GM21737 (cell line): ENCODE measurements at regions not wholly inside any gene's neighbourhood (a gene's known extent, or its start where the extent isn't known, plus 50 kb on each side); places are given as distances from the start of the nearest gene placed in this dataset.
A peak's percentile ranks its signal among the peaks of the same experiment; 100 is the strongest.

Experiments
- ATAC-seq: cut with Tn5 transposase; IDR thresholded peaks from one replicate; pipeline ENCODE4 v1.9.1; 2021; ENCODE audit warnings: mild to moderate bottlenecking, moderate library complexity; ENCODE audit not compliant: unreplicated experiment

DNA sequence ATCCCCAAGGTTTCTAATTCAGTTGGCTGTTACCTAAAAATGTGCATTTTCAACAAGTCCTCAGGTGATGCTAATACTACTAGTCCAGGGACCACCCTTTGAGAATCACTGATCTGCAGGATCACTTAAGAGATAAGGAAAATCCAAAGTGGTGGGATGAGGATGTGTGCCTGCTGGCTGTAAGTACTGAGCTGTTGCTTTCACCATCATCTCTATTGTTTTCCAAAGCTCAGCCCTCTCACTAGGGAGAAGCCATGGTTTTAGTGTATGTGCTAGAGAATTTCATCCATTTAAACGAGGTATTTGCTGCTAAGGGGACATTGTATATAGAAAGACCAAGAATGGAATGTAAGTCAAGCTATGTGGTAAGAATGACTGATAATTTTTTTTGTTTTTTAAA is 202.3 kb downstream of the KIF21A start:
- ATAC-seq = no peak

DNA sequence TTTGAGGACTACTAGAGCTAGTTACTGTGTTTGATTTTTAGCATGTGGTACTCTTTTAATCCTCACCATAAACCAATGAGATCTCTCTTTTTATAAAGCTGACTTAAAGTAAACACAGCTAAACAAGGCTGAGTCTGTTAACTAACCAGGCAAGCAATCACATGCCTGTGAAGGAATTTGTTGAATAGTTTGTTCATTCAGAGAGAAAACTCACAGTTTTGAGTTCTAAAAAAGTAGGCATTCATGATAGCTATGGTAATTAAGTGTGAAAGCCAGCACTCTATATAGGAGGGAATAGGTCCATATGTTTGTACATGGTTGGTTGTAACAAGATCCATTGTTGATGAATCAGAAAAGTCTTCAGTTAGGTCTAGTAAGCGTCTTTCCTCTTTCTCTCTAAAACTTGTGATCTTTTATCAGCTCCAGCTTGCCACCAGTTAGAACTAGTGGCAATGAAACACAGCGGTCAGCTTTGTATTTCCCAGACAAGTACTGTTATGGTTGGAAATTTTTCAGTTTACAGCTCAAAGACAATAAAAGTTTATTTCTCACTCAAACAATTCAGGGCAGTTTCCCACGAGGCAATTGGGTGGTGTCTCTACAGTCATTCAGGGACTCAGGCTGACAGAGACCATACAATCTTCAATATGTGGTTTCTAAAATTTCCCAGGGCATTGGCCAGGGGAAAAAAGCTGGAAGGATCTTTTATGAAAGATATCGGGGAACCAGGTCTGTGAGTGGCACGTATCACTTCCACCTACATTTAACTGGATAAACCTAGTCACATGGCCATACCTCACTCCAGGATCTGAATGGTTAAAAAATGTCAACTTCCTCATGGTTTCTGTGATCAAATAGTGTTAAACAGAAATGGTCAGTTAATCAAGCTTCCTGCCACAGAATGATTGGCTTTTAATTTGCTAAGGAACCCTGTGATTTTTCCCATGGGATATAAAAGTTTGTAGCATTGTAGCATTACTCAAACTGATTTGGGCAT is 203.1 kb downstream of the KIF21A start:
- ATAC-seq = no peak

DNA sequence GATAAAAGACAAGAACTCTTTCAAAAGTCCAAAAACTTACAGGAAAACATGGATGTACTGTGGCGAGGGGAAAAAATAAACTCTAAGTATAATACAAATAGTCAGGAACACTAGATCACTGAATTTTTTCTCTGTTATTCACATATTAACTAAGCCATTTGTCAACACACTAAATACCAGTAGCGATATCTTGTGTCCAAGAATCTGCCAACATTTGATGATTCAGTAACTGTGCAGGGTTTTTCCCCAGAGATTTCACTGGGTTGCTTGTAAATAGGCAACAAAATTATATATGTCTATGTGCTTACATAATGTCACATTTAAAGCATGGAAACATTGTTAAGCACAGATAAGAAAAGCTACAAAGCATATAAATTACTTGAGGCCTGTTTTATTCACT is 205.9 kb downstream of the KIF21A start:
- ATAC-seq = no peak

DNA sequence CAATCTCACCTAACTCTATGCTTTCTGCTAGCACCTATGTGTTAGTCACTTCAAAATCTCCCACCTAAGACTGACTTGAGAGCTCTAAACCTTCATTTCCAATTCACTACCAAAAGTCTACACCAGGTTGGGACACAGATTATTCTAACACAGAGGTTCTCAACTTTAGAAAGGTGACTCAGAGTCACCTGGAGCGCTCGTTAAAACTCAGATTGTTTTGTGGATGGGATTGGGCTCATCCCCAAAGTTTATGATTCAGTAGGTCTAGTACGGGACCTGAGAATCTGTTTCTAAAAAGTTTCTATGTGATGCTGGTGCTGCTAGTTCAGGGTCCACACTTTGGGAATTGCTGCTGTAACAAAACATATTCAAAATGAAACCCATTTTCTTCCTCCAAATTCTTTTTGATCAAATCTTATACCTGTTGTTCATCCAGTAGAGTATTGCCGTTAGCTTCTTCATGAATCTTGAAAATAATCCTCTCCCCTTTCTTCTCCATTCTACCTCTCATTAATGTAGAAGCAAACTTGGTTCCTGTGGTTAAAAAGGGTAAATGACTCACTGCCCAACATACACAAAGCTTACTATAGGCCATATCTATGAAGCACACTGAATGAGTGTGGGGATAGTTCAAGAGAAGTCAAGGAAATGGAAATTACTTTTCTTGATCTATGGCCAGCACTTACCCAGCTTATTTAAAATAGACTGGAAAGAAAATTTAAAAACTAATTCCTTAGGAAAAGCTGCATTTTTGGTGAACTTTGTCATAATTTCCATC is 206.7 kb downstream of the KIF21A start:
- no peak for ATAC-seq

DNA sequence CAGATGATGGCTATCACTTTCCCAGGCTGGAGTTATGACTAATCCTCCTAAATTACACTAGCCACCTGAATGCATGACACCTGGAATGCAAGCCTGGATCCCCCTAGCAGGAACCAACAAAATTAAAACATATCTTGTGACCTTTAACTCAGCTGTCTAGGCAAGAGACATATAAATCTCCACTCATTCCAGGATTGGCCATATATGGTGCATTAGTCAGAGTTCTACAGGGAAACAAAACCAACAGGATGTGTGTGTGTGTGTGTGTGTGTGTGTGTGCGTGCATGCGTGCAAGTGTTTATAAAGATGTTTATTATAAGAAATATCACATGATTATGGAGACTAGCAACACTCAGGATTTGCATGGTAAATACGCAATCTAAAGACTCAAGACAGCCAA is 212.8 kb downstream of the KIF21A start:
- ATAC-seq = no peak

DNA sequence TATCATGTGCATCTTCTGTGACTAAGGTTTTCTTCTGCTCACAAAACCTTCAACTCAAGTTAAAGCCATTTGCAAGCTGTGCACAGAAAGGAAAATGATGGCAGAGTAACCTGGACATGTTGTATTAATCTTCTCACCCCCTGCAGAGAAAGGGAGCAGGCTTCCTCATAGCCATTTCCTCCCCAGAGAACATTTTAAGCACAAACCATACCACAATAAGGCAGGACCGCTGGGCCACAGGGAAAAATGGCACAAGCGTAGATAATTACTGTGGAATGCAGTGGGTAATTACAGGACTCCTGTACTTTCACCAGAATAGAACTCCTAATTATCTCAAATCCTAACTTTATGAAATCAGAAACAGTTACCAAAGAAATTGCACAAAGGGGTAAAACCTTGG is 215.7 kb downstream of the KIF21A start:
- ATAC-seq = no peak

DNA sequence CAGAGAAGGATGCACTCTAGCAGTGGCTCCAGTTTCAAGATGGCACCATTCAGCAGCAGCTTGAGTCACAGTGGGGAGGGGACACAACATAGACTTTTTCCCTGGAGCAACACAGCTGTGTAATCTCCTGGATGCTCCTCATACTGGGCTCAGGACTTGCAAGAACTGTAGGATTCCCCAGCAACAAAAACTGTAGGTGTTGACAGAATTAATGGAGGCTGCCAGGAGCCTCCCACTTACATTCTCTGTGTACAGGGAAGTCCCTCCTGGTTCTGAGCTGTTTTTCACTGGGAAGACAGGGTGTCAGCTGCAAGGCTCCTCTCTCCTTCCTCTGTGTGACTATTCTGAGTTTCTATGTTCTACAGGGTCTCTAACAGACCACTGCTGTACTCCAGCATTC is 217.9 kb downstream of the KIF21A start:
- no peak for ATAC-seq

DNA sequence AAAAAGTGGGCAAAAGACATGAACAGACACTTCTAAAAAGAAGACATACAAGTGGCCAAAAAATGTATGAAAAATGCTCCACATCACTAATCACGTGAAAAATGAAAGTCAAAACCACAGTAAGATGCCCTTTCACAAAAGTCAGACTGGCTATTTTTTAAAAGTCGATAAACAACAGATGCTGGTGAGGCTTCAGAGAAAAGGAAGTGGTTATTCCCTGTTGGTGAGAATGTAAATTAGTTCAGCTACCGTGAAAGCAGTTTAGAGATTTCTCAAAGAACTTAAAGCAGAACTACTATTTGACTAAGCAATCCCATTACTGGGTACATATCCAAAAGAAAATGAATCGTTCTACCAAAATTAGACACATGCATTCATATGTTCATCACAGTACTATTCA is 237.0 kb downstream of the KIF21A start:
- peak; percentile 69 for ATAC-seq

DNA sequence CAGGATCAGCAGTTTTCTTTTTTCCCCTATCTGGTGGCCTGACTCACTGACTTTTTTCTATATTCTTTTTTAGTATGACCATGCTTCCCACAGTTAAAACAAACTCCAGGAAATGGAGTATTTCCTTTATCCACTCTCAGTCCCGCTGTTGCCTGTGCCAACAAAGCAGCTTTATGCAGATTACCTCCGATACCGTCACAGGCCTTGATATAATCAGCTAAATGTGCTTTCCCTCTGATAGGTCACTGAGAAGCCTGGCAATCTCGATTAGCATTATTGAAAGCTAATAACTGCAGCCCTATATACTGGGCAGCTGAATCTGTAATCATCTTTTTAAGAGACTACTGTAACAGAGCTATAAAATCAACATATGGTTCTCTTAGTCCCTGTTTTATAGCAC is 243.6 kb downstream of the KIF21A start:
- no peak for ATAC-seq

DNA sequence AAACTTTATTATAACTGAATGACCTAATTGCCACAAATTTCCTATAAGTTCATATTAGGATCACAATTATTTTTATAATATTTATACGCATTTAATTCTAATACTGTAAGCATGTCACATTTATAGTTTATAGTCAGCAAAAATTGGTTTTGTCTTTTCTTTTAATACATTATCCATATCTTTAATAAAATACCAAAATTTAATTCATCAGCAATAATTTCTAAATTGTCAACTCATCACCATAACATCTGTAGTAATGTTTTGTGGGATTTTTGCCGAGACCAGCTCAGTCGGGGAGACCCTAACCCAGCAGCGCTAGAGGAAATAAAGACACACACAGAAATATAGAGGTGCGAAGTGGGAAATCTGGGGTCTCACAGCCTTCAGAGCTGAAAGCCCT is 254.2 kb downstream of the KIF21A start:
- no peak for ATAC-seq

DNA sequence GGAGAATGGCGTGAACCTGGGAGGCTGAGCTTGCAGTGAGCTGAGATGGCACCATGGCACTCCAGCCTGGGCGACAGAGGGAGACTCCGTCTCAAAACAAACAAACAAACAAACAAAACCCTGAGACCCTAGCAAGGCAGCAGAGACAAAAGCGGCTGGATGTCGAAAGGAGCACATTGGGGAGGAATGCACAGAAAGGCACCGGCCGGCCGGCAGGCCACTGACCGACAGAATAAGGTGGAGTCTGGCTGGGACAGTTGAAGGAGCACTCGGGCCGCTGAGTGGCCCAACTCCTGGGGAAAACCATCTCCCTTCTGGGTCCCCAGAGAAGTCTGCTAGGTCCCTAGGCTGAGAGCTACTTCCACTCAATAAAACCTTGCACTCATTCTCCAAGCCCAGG is 256.2 kb downstream of the KIF21A start:
- ATAC-seq = no peak

DNA sequence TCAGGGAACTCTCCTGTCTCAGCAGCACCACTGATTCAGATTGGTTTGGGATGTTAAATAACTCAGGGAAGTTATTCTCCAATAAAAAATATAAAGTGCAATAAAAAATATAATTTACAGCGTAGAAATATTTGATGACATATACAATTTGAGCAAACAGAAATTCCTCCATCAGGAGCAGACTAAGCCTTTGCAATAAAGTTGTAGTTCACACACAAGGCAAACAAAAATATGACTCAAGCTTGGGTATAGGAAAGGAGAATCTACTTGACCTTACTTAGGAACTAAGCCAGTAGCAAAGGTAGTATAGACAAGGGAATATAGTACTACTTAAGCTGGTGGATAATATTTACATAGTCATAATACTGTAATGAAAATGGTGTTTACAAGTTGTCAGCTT is 264.1 kb downstream of the KIF21A start:
- no peak for ATAC-seq

DNA sequence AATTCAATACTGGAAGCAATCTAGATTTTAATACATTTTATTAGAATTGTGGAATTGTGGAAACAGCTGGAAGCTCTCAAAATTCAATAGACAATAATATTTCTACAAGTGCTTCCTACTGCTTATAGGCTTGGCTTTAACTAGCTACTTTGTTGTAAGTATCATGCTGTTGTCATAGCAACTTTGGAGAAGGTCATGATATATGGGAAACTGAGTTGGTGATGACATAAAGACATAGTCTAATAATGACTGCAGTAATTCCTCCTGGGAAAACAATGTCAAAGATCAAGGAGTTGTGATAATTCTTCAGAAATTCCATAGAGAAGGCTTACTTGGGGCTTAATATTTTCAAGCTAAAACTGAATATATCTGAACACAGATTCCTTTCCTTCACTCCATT is 266.6 kb downstream of the KIF21A start:
- no peak for ATAC-seq

DNA sequence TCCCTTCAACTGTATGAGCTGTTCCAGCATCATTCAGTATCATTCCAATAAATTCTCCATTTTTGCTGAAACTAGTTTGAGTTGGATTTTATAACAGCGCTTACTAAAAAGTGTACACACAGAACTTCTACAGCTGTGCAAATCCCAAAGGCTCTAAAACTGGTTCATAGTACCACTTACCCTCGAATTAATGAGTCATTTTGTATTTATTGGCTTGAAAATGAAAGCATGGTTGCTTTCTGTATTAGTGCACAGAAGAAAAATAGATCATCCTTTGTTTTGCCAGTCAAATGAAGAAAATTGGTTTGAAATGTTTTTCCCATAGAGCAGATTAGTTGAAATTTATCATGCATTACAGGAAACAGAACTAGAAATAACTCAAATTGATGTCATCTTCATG is 268.3 kb upstream of the CPNE8 start:
- no peak for ATAC-seq

DNA sequence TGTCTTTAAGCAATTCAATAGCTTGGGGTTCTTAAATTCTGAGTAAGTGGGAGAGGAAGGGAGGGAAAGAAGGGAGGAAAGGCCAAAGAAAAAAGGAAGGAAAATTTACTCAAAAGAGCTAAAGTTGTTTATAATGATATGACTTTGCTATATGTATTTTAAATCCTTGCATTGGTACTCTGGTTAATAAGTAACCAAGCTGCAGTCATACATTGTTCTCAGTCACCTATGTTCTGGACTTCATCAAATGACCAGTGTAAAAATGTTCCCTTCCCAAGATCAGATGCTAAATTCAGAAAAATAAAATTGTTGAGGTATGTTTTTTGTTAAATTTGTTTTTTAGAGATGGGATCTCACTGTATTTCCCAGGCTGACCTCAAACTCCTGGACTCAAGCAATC is 259.9 kb upstream of the CPNE8 start:
- no peak for ATAC-seq

DNA sequence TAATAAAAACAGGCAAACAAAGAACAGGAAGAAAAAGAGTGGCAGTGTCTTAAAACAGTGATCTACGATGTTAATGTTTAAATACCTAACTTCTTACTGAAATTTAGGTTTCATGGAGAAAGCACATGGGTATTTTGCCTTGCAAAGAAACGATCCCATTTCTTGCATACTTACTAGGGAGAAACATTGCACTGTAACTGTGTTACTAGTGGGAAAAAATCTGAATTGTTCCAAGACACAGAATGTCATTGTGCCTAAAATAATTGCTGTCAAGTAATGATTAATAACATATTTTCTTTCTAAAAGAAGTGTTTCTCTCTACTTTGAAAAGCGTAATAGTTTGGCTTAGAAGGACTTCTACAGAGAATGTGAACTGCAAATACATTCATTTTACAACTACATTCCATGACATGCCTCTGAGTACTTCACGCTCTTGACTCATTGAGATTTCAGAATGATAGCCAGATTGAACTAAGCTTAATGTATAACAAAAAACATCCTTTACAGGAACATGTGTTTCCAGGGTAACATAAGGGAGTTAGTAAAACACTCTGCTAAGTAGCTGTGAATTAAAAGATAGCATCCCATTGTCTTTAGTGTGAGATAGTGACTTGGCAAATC is 256.2 kb upstream of the CPNE8 start:
- ATAC-seq = no peak

DNA sequence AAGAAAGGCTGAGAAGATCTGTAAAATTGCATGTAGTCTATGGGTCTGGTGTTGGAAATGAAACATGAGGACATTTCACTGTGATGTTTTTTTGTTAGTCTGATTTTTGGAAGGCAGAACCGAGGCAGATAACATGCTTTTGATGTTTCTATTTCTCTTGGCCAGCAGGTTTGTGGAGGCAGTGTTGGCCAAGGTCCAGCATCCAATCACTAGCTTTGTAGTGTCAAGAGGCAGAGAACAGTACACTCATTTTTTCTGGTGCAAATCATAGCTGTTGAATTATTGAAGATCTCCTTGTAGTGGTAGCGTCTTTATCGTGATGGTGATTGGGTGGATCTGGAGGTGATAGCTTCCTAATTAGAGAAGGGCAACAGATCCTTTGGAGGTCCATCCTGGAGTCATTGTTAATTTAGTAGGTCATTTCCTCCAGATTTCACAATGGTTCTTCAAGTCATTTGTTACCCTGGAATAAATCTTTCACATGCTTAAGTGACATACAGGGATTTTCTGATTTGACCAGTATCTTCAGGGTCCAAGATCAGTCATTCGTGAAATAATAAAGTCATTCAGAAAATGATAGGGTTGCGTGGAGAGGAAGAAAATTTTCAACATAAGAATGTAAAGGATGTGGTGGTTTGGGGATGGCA is 252.4 kb upstream of the CPNE8 start:
- ATAC-seq = no peak

DNA sequence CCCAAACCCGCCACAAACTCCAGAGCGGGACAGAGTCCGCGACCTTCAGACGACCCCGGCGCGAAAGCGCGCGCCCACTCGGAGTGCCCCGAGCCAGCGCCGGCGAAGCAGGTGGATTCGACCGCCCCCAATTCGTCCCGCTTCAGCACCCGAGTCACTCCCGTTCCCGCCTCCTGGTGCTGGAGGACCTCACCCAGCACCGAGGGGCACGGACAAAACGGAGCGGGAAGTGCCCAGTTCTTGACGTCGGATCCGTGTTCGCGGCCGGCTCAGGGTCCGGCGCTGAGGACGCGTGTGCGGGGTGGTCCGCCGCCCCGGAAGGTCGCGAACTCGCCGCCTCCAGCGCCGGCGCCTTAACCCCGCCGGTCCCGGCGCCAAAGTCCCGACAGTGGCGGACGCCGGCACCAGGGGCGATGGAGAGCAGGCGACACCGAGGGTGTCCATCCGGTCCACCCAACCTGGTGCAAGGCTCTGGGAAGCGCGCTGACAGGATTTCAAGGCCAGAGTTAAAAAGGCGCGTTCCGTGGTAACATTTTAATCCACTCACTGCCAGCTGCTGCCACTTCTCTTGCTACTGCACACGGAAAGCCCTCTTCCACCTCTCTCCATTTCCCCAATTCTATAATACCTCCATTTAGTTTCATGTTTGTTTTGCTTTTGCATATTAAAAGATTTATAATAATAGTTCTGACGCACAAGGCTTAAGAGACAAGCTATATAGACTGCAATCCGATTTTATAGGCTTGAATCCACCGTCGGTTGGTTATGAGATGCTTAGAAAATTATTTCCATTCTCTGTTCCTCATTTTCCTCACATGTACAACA is 240.0 kb upstream of the CPNE8 start:
- ATAC-seq = peak; percentile 93

DNA sequence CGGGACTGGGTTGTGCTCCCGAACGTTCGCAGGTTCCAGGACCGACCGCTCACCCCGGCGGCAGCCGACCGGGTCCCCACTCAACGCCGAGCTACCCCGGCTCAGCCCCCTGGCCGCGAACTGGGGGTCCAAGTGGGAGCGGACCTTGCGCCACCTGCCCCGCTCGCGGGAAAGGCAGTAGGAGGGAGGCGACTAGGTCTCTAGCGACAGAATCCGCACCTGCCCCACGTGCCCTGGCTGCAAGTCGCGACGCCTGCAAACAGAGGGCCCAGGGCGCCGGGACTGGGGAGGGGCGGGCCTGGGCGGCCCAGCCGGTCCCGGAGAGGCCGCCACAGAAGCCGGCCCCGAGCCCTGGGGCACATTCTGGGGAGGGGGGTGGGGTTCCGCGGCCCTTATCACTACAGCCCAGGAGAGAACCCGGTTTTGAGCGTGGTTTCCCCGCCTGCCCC is 239.2 kb upstream of the CPNE8 start:
- ATAC-seq = no peak

DNA sequence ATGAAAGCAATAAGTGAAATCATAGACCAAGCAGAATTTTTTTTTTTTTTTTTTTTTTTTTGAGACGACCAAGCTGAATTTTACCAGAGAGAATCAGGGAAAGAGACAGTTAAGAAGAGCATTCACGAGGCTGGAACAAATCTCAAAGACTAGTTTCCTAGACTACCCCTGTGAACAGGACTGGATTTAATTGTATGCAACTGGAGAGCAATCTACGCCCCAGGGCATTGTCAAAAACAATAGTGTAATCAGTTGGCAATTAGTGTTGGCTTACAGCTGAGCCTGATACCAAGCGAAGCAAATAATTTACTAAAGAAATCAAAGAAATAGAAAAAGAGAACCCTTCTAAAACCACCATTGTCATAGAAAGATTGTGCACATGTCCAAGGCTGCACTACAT is 232.9 kb upstream of the CPNE8 start:
- no peak for ATAC-seq
